ENCODE measurements at regions not wholly inside any gene's neighbourhood (a gene's known extent, or its start where the extent isn't known, plus 50 kb on each side); places are given as distances from the start of the nearest gene placed in this dataset.

DNA sequence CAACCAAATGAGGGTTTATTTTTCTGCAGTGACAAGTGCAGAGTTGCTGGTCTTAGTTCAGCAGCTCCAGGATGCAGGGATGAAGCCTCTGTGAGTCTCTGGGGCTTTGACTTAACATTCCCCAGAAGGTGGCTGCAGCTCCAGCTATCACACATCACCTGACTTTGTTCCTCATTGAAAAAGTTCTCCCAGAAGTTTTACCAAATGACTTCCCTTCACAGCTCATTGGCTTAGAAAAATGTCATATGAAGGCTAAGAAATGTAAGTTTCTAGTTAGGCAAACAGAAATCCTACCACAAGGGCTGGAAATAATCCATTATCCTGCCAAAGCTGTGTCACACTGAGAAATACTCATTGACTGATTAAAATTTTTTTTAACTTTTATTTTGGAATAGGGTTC lies 184.9 kb downstream of the MINAR1 start:
- POLR2A ChIA-PET = no interaction called here
- H3K36me3 ChIP-seq (ENCODE audit: control insufficient read depth in 2 of 2, insufficient read depth in 1 of 2, low read length in 2 of 2) = no peaks in the 10 kb centered on the region

DNA sequence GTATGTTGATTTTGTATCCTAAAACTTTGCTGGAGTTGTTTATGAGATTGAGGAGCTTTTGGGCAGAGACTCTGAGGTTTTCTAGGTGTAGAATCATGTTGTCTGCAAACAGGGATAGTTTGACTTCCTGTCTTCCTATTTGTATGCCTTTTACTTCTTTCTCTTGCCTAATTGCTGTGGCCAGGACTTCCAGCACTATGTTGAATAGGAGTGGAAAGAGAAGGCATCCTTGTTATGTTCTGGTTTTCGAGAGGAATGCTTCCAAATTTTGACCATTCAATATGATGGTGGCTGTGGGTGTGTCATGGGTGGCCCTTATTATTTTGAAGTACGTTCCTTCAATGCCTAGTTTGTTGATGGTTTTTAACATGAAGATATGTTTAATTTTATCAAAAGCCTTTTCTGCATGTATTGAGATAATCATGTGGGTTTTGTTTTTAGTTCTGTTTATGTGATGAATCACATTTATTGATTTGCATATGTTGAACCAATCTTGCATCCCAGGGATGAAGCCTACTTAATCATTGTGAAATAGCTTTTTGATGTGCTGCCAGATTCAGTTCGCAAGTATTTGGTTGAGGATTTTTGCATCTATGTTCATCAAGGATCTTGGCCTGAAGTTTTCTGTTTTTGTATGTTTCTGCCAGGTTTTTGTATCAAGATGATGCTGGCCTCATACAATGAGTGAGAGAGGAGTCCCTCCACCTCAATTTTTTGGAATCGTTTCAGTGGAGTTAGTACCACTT lies 188.1 kb downstream of the MINAR1 start:
- no peak overlapping the region for H3K27ac ChIP-seq (ENCODE audit: extremely low read depth, low read depth, low read length)
- no peaks in the 10 kb centered on the region for H3K4me1 ChIP-seq (ENCODE audit: control insufficient read depth, insufficient read depth, low read length)
- no peaks in the 10 kb centered on the region for H3K9me3 ChIP-seq (ENCODE audit: control insufficient read depth, insufficient read depth, low read depth, low read length)
- CTCF ChIA-PET = interaction anchor here (0.6 to 1.8 kb wide), 2 partner anchors 24 to 33 kb away, joined by 4 to 5 read pairs; no protein-coding TSS in a partner anchor
- H3K4me3 ChIP-seq (ENCODE audit: low read depth, low read length) = no peak overlapping the region
- no peaks in the 10 kb centered on the region for H3K36me3 ChIP-seq (ENCODE audit: control insufficient read depth in 2 of 2, insufficient read depth in 1 of 2, low read length in 2 of 2)
- POLR2A ChIA-PET = no interaction called here
- TF ChIP-seq, protein P1, sequence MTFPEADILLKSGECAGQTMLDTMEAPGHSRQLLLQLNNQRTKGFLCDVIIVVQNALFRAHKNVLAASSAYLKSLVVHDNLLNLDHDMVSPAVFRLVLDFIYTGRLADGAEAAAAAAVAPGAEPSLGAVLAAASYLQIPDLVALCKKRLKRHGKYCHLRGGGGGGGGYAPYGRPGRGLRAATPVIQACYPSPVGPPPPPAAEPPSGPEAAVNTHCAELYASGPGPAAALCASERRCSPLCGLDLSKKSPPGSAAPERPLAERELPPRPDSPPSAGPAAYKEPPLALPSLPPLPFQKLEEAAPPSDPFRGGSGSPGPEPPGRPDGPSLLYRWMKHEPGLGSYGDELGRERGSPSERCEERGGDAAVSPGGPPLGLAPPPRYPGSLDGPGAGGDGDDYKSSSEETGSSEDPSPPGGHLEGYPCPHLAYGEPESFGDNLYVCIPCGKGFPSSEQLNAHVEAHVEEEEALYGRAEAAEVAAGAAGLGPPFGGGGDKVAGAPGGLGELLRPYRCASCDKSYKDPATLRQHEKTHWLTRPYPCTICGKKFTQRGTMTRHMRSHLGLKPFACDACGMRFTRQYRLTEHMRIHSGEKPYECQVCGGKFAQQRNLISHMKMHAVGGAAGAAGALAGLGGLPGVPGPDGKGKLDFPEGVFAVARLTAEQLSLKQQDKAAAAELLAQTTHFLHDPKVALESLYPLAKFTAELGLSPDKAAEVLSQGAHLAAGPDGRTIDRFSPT (tag by site-specific recombination; IDR thresholded peaks at IDR 0.05) = no peak
- TF ChIP-seq ZBTB8A (tag by site-specific recombination; IDR thresholded peaks at IDR 0.05) = no peak
- TF ChIP-seq, protein P2, sequence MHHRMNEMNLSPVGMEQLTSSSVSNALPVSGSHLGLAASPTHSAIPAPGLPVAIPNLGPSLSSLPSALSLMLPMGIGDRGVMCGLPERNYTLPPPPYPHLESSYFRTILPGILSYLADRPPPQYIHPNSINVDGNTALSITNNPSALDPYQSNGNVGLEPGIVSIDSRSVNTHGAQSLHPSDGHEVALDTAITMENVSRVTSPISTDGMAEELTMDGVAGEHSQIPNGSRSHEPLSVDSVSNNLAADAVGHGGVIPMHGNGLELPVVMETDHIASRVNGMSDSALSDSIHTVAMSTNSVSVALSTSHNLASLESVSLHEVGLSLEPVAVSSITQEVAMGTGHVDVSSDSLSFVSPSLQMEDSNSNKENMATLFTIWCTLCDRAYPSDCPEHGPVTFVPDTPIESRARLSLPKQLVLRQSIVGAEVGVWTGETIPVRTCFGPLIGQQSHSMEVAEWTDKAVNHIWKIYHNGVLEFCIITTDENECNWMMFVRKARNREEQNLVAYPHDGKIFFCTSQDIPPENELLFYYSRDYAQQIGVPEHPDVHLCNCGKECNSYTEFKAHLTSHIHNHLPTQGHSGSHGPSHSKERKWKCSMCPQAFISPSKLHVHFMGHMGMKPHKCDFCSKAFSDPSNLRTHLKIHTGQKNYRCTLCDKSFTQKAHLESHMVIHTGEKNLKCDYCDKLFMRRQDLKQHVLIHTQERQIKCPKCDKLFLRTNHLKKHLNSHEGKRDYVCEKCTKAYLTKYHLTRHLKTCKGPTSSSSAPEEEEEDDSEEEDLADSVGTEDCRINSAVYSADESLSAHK (tag by site-specific recombination; IDR thresholded peaks at IDR 0.05) = no peak
- no peak for TF ChIP-seq ZNF777 (tag by site-specific recombination; IDR thresholded peaks at IDR 0.05; ENCODE audit: borderline replicate concordance)
- no peak for TF ChIP-seq ZNF785 (tag by site-specific recombination; IDR thresholded peaks at IDR 0.05)
- TF ChIP-seq, protein P3, sequence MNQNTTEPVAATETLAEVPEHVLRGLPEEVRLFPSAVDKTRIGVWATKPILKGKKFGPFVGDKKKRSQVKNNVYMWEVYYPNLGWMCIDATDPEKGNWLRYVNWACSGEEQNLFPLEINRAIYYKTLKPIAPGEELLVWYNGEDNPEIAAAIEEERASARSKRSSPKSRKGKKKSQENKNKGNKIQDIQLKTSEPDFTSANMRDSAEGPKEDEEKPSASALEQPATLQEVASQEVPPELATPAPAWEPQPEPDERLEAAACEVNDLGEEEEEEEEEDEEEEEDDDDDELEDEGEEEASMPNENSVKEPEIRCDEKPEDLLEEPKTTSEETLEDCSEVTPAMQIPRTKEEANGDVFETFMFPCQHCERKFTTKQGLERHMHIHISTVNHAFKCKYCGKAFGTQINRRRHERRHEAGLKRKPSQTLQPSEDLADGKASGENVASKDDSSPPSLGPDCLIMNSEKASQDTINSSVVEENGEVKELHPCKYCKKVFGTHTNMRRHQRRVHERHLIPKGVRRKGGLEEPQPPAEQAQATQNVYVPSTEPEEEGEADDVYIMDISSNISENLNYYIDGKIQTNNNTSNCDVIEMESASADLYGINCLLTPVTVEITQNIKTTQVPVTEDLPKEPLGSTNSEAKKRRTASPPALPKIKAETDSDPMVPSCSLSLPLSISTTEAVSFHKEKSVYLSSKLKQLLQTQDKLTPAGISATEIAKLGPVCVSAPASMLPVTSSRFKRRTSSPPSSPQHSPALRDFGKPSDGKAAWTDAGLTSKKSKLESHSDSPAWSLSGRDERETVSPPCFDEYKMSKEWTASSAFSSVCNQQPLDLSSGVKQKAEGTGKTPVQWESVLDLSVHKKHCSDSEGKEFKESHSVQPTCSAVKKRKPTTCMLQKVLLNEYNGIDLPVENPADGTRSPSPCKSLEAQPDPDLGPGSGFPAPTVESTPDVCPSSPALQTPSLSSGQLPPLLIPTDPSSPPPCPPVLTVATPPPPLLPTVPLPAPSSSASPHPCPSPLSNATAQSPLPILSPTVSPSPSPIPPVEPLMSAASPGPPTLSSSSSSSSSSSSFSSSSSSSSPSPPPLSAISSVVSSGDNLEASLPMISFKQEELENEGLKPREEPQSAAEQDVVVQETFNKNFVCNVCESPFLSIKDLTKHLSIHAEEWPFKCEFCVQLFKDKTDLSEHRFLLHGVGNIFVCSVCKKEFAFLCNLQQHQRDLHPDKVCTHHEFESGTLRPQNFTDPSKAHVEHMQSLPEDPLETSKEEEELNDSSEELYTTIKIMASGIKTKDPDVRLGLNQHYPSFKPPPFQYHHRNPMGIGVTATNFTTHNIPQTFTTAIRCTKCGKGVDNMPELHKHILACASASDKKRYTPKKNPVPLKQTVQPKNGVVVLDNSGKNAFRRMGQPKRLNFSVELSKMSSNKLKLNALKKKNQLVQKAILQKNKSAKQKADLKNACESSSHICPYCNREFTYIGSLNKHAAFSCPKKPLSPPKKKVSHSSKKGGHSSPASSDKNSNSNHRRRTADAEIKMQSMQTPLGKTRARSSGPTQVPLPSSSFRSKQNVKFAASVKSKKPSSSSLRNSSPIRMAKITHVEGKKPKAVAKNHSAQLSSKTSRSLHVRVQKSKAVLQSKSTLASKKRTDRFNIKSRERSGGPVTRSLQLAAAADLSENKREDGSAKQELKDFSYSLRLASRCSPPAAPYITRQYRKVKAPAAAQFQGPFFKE (tag by site-specific recombination; IDR thresholded peaks at IDR 0.05; ENCODE audit: borderline replicate concordance) = no peak
- TF ChIP-seq, protein P4, sequence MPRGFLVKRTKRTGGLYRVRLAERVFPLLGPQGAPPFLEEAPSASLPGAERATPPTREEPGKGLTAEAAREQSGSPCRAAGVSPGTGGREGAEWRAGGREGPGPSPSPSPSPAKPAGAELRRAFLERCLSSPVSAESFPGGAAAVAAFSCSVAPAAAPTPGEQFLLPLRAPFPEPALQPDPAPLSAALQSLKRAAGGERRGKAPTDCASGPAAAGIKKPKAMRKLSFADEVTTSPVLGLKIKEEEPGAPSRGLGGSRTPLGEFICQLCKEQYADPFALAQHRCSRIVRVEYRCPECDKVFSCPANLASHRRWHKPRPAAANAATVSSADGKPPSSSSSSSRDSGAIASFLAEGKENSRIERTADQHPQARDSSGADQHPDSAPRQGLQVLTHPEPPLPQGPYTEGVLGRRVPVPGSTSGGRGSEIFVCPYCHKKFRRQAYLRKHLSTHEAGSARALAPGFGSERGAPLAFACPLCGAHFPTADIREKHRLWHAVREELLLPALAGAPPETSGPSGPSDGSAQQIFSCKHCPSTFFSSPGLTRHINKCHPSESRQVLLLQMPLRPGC (tag by site-specific recombination; IDR thresholded peaks at IDR 0.05) = no peak
- no peak for TF ChIP-seq ZNF501 (tag by site-specific recombination; IDR thresholded peaks at IDR 0.05)
- TF ChIP-seq PRDM1 (tag by site-specific recombination; IDR thresholded peaks at IDR 0.05) = no peak
- TF ChIP-seq ZNF670 (tag by site-specific recombination; IDR thresholded peaks at IDR 0.05; ENCODE audit: low read depth) = no peak
- TF ChIP-seq, protein P5, sequence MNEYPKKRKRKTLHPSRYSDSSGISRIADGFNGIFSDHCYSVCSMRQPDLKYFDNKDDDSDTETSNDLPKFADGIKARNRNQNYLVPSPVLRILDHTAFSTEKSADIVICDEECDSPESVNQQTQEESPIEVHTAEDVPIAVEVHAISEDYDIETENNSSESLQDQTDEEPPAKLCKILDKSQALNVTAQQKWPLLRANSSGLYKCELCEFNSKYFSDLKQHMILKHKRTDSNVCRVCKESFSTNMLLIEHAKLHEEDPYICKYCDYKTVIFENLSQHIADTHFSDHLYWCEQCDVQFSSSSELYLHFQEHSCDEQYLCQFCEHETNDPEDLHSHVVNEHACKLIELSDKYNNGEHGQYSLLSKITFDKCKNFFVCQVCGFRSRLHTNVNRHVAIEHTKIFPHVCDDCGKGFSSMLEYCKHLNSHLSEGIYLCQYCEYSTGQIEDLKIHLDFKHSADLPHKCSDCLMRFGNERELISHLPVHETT (tag by site-specific recombination; IDR thresholded peaks at IDR 0.05) = no peak

More for the DNA sequence above, 184.9 kb downstream of the MINAR1 start:
- Histone ChIP-seq H3K4me1 (ENCODE audit: control insufficient read depth, insufficient read depth, low read length) (no peaks in the 10 kb centered on the region), H3K9me3 (ENCODE audit: control insufficient read depth, insufficient read depth, low read depth, low read length) (no peaks in the 10 kb centered on the region), H3K27ac (ENCODE audit: extremely low read depth, low read depth, low read length) (no peak overlapping the region), H3K4me3 (ENCODE audit: low read depth, low read length) (no peak overlapping the region)
- CTCF ChIA-PET = interaction anchor here (1.5 kb wide), 1 partner anchor 21 kb away, joined by 4 read pairs; no protein-coding TSS in a partner anchor
- TF ChIP-seq ZNF623 (tag by site-specific recombination; IDR thresholded peaks at IDR 0.05) (no peak), SALL2 (tag by site-specific recombination; IDR thresholded peaks at IDR 0.05; ENCODE audit: borderline replicate concordance) (no peak), ZNF529 (tag by site-specific recombination; IDR thresholded peaks at IDR 0.05; ENCODE audit: insufficient replicate concordance) (no peak), ZNF302 (tag by site-specific recombination; IDR thresholded peaks at IDR 0.05; ENCODE audit: low read depth) (no peak)
- TF ChIP-seq, protein P6, sequence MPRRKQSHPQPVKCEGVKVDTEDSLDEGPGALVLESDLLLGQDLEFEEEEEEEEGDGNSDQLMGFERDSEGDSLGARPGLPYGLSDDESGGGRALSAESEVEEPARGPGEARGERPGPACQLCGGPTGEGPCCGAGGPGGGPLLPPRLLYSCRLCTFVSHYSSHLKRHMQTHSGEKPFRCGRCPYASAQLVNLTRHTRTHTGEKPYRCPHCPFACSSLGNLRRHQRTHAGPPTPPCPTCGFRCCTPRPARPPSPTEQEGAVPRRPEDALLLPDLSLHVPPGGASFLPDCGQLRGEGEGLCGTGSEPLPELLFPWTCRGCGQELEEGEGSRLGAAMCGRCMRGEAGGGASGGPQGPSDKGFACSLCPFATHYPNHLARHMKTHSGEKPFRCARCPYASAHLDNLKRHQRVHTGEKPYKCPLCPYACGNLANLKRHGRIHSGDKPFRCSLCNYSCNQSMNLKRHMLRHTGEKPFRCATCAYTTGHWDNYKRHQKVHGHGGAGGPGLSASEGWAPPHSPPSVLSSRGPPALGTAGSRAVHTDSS (tag by site-specific recombination; IDR thresholded peaks at IDR 0.05) = no peak
- TF ChIP-seq, protein P7, sequence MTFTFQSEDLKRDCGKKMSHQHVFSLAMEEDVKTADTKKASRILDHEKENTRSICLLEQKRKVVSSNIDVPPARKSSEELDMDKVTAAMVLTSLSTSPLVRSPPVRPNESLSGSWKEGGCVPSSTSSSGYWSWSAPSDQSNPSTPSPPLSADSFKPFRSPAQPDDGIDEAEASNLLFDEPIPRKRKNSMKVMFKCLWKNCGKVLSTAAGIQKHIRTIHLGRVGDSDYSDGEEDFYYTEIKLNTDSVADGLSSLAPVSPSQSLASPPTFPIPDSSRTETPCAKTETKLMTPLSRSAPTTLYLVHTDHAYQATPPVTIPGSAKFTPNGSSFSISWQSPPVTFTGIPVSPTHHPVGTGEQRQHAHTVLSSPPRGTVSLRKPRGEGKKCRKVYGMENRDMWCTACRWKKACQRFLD (tag by site-specific recombination; IDR thresholded peaks at IDR 0.05) = no peak
